SK-N-SH (cell line): ENCODE measurements at regions not wholly inside any gene's neighbourhood (a gene's known extent, or its start where the extent isn't known, plus 50 kb on each side); places are given as distances from the start of the nearest gene placed in this dataset.

Source experiments
- CTCF ChIA-PET: fragments of 300-600, 350-600 bp; formaldehyde crosslinking; extraction: SDS; loops from one replicate; lab custom pipeline; 2021; lab: Yijun Ruan, JAX
- POLR2A ChIA-PET: fragments of 350-600 bp; sonication (Branson Sonifier 250); formaldehyde crosslinking; extraction: SDS; loops from one replicate; lab custom pipeline; 2020; ENCODE audit warnings: antibody characterized with exemption, inconsistent platforms; lab: Yijun Ruan, JAX
- DNase-seq: peaks from one replicate; pipeline ENCODE4 v3.0.0; 2012
- H2AFZ ChIP-seq: fragments of 200-600 bp; sonication (generic); 2 replicates; pipeline ENCODE4 v1.8.1; 2016; ENCODE audit warnings: antibody characterized with exemption, mild to moderate bottlenecking, low read depth
- H3F3A ChIP-seq: fragments of 200-600 bp; sonication (generic); replicated peaks from 2 replicates; pipeline ENCODE3; 2016; ENCODE audit warnings: antibody characterized with exemption, mild to moderate bottlenecking; ENCODE audit not compliant: insufficient read depth
- H3K27ac ChIP-seq, 2 experiments: fragments of 200-500 bp in 1 of 2; fragments of 200-600 bp in 1 of 2; sonication (Bioruptor generic) in 1 of 2; sonication (generic), shearing (Covaris generic) in 1 of 2; 2 replicates each; pipeline versions ENCODE4 v1.5.1 to v1.6.1; 2014 to 2016; ENCODE audit warnings: low read depth in 2 of 2, inconsistent platforms in 1 of 2, low read length in 1 of 2, mild to moderate bottlenecking in 1 of 2, mixed read lengths in 1 of 2
- H3K27me3 ChIP-seq: fragments of 200-600 bp; sonication (generic), shearing (Covaris generic); 2 replicates; pipeline ENCODE4 v1.6.1; 2016; ENCODE audit warnings: mixed run types; ENCODE audit not compliant: insufficient read depth
- H3K36me3 ChIP-seq, 2 experiments: fragments of 200-500 bp in 1 of 2; fragments of 200-600 bp in 1 of 2; sonication (Bioruptor generic) in 1 of 2; sonication (generic) in 1 of 2; replicated peaks in 1 of 2; 2 replicates each; pipeline versions ENCODE3 to v1.5.1; 2014 to 2016; ENCODE audit warnings: low read length in 1 of 2, mild to moderate bottlenecking in 1 of 2; ENCODE audit not compliant: insufficient read depth in 2 of 2, control insufficient read depth in 1 of 2
- H3K4me1 ChIP-seq, 2 experiments: fragments of 200-500 bp in 1 of 2; fragments of 200-600 bp in 1 of 2; sonication (Bioruptor generic) in 1 of 2; sonication (generic), shearing (Covaris generic) in 1 of 2; 2 replicates each; pipeline versions ENCODE4 v1.5.1 to v1.6.1; 2014 to 2016; ENCODE audit warnings: low read depth in 1 of 2, low read length in 1 of 2, mixed run types in 1 of 2; ENCODE audit not compliant: insufficient read depth in 2 of 2, control insufficient read depth in 1 of 2
- H3K4me2 ChIP-seq: fragments of 200-600 bp; sonication (generic), shearing (Covaris generic); 2 replicates; pipeline ENCODE4 v1.6.1; 2017; ENCODE audit warnings: mixed run types
- H3K4me3 ChIP-seq, 2 experiments: fragments of 200-500 bp in 1 of 2; fragments of 200-600 bp in 1 of 2; sonication (Bioruptor generic) in 1 of 2; sonication (generic), shearing (Covaris generic) in 1 of 2; 2 replicates each; pipeline versions ENCODE4 v1.5.1 to v1.8.1; 2014 to 2016; ENCODE audit warnings: low read depth in 2 of 2, inconsistent platforms in 1 of 2, low read length in 1 of 2, mild to moderate bottlenecking in 1 of 2, mixed read lengths in 1 of 2, moderate library complexity in 1 of 2
- H3K79me2 ChIP-seq: fragments of 200-600 bp; sonication (generic); 2 replicates; pipeline ENCODE4 v1.8.1; 2017; ENCODE audit warnings: mild to moderate bottlenecking; ENCODE audit not compliant: insufficient read depth
- H3K9ac ChIP-seq: fragments of 200-600 bp; sonication (generic); 2 replicates; pipeline ENCODE4 v1.6.1; 2017; ENCODE audit warnings: mixed run types
- H3K9me2 ChIP-seq: fragments of 200-600 bp; sonication (generic); 2 replicates; pipeline ENCODE4 v1.6.1; 2017; ENCODE audit warnings: mixed run types
- H3K9me3 ChIP-seq: fragments of 200-600 bp; sonication (generic); 2 replicates; pipeline ENCODE4 v1.6.1; 2017; ENCODE audit warnings: mixed run types, mild to moderate bottlenecking, moderate library complexity
- H4K20me1 ChIP-seq: fragments of 200-600 bp; sonication (generic); 2 replicates; pipeline ENCODE4 v1.6.1; 2017; ENCODE audit warnings: mild to moderate bottlenecking, mixed run types; ENCODE audit not compliant: insufficient read depth
- CTCF ChIP-seq: fragments of 200-600 bp; sonication (generic); IDR thresholded peaks from 2 replicates; pipeline ENCODE4 v1.6.1; 2017; ENCODE audit warnings: antibody characterized with exemption, mild to moderate bottlenecking, moderate library complexity
- ELF1 ChIP-seq: IDR thresholded peaks from 2 replicates; pipeline ENCODE4 v1.4.0; 2012
- EP300 ChIP-seq, 2 experiments: IDR thresholded peaks; 2 replicates each; pipeline versions ENCODE4 v1.4.0 to v1.6.1; 2012; ENCODE audit warnings: borderline replicate concordance in 1 of 2, low read depth in 1 of 2, low read length in 1 of 2
- GABPA ChIP-seq: IDR thresholded peaks from 2 replicates; pipeline ENCODE4 v1.4.0; 2012; ENCODE audit warnings: low read depth, mild to moderate bottlenecking
- JUND ChIP-seq: IDR thresholded peaks from 2 replicates; pipeline ENCODE4 v1.4.0; 2012
- MXI1 ChIP-seq: IDR thresholded peaks from 2 replicates; pipeline ENCODE4 v1.6.1; 2012; ENCODE audit warnings: mild to moderate bottlenecking, low read depth, low read length, improper control_type of control experiment
- RAD21 ChIP-seq: IDR thresholded peaks from 2 replicates; pipeline ENCODE4 v1.6.1; 2012; ENCODE audit warnings: mild to moderate bottlenecking, low read length
- RCOR1 ChIP-seq: fragments of 150-350 bp; IDR thresholded peaks from 2 replicates; pipeline ENCODE4 v1.6.1; 2017; ENCODE audit warnings: antibody characterized with exemption, low read length
- REST ChIP-seq: IDR thresholded peaks from 2 replicates; pipeline ENCODE4 v1.6.1; 2012; ENCODE audit warnings: mild to moderate bottlenecking, low read depth, low read length, moderate library complexity
- RFX5 ChIP-seq: IDR thresholded peaks from 2 replicates; pipeline ENCODE4 v1.6.1; 2012; ENCODE audit warnings: mild to moderate bottlenecking, improper control_type of control experiment, low read length
- USF2 ChIP-seq: fragments of 150-350 bp; IDR thresholded peaks from 2 replicates; pipeline ENCODE4 v1.6.1; 2017; ENCODE audit warnings: antibody characterized with exemption, low read length, low read depth, borderline replicate concordance
- WGBS: methylation state at CpG from one replicate; pipeline ENCODE4 v1.1.6; 2017; ENCODE audit warnings: low lambda C conversion rate; 5-methylcytosine and 5-hydroxymethylcytosine counted together
- TF ChIP-seq, protein P1 (sequence below): fragments of 150-350 bp; IDR thresholded peaks from 2 replicates; pipeline ENCODE4 v1.6.1; 2016; ENCODE audit warnings: mild to moderate bottlenecking, low read depth, low read length
- TF ChIP-seq, protein P2 (sequence below): IDR thresholded peaks from 2 replicates; pipeline ENCODE4; 2012

- no peak overlapping the region for H3K9ac ChIP-seq
- 81% methylated on average over 2 of the region's 2 CpGs for WGBS
- H3K9me3 ChIP-seq: no peaks in the 10 kb centered on the region
- H4K20me1 ChIP-seq: no peaks in the 10 kb centered on the region
- DNase-seq: no peak
- no peaks in the 10 kb centered on the region for H3K79me2 ChIP-seq
- H3K27ac ChIP-seq: no peak overlapping the region
- POLR2A ChIA-PET: no interaction called here
- no peaks in the 10 kb centered on the region for H3F3A ChIP-seq
- no peaks in the 10 kb centered on the region for H3K9me2 ChIP-seq
- TF ChIP-seq GABPA (no peak), EP300 (IDR thresholded peaks at IDR 0.05; ENCODE audit: borderline replicate concordance in 1 of 2, low read depth in 1 of 2, low read length in 1 of 2) (no peak), CTCF (no peak), RCOR1 (no peak), USF2 (no peak), REST (no peak), RAD21 (no peak), RFX5 (no peak), MXI1 (no peak), JUND (no peak), ELF1 (no peak)
- TF ChIP-seq, protein P1, sequence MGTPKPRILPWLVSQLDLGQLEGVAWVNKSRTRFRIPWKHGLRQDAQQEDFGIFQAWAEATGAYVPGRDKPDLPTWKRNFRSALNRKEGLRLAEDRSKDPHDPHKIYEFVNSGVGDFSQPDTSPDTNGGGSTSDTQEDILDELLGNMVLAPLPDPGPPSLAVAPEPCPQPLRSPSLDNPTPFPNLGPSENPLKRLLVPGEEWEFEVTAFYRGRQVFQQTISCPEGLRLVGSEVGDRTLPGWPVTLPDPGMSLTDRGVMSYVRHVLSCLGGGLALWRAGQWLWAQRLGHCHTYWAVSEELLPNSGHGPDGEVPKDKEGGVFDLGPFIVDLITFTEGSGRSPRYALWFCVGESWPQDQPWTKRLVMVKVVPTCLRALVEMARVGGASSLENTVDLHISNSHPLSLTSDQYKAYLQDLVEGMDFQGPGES: no peak
- TF ChIP-seq, protein P2, sequence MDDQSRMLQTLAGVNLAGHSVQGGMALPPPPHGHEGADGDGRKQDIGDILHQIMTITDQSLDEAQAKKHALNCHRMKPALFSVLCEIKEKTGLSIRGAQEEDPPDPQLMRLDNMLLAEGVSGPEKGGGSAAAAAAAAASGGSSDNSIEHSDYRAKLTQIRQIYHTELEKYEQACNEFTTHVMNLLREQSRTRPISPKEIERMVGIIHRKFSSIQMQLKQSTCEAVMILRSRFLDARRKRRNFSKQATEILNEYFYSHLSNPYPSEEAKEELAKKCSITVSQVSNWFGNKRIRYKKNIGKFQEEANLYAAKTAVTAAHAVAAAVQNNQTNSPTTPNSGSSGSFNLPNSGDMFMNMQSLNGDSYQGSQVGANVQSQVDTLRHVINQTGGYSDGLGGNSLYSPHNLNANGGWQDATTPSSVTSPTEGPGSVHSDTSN: no peak
- no peak overlapping the region for H2AFZ ChIP-seq
- no peak overlapping the region for H3K4me2 ChIP-seq
- no peak overlapping the region for H3K4me3 ChIP-seq
- H3K27me3 ChIP-seq: no peaks in the 10 kb centered on the region
- CTCF ChIA-PET: interaction anchor here (0.8 kb wide), 1 partner anchor 1340 kb away, joined by 5 read pairs; no protein-coding TSS in a partner anchor
- peaks cover 0 to 5% of the 10 kb centered on the region in 2 experiments; a peak in 1 of 4 replicates for H3K4me1 ChIP-seq
- no peaks in the 10 kb centered on the region for H3K36me3 ChIP-seq
Measured at GRCh38 chr2:204335451-204336058, 209.7 kb upstream of the PARD3B start.
